Urinary bladder (tissue), 3 donors: ENCODE measurements at regions not wholly inside any gene's neighbourhood (a gene's known extent, or its start where the extent isn't known, plus 50 kb on each side); places are given as distances from the start of the nearest gene placed in this dataset.

Experiments
- DNase-seq: peaks from one replicate; pipeline ENCODE4 v3.0.0-alpha.2; 2015; ENCODE audit errors: extremely low spot score
- H3K27ac ChIP-seq: one replicate; pipeline ENCODE4 v1.5.1; 2013; ENCODE audit warnings: low read depth, mild to moderate bottlenecking, moderate library complexity
- H3K36me3 ChIP-seq: one replicate; pipeline ENCODE4 v1.6.1; 2013; ENCODE audit warnings: mild to moderate bottlenecking, moderate library complexity; ENCODE audit not compliant: insufficient read depth
- H3K4me1 ChIP-seq: one replicate; pipeline ENCODE4 v1.6.1; 2013; ENCODE audit warnings: mild to moderate bottlenecking, moderate library complexity; ENCODE audit not compliant: insufficient read depth
- H3K4me3 ChIP-seq: one replicate; pipeline ENCODE4 v1.5.1; 2013; ENCODE audit warnings: low read depth, low read length
- WGBS: extraction: QIAGEN DNeasy Blood & Tissue Kit; methylation state at CpG from one replicate; pipeline ENCODE4 v1.1.7; 2013; 5-methylcytosine and 5-hydroxymethylcytosine counted together
- donor health status: healthy with polysubstance abuse.
- donor health status: healthy.

GRCh38 chr5:8493176-8493575, 624.2 kb downstream of the MTRR start:
- Histone ChIP-seq H3K4me1 (no peaks in the 10 kb centered on the region), H3K27ac (no peak overlapping the region), H3K4me3 (no peak overlapping the region), H3K36me3 (no peaks in the 10 kb centered on the region)
- no peak for DNase-seq

DNA sequence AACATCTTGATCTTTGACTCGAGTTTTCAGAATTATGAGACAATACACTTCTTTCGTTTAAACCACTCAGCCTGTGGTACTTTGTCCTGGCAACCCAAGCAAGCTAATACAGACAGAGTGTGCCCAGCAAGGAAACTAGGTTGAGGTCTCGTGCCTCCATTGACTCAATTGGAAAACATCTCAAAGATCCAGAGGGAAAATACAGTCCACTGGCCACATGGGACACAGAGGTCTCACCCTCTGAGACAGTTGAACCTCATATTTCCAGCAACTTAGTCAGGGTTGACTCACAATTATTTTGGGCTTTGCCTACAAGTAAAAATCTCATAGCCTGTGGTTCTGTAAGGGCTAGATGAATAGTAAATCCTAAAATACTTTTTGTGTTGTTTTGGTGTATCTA, 631.5 kb downstream of the MTRR start:
- H3K4me3 ChIP-seq = no peak overlapping the region
- no peaks in the 10 kb centered on the region for H3K4me1 ChIP-seq
- WGBS = 86% methylated on average over 3 of the region's 3 CpGs
- no peaks in the 10 kb centered on the region for H3K36me3 ChIP-seq
- no peak for DNase-seq
- no peak overlapping the region for H3K27ac ChIP-seq

GRCh38 chr5:8505196-8505595, 636.2 kb downstream of the MTRR start:
- DNase-seq = no peak
- 80% methylated on average over 4 of the region's 4 CpGs for WGBS
- H3K4me1 ChIP-seq = no peaks in the 10 kb centered on the region
- no peak overlapping the region for H3K4me3 ChIP-seq
- no peaks in the 10 kb centered on the region for H3K36me3 ChIP-seq
- H3K27ac ChIP-seq = no peak overlapping the region

DNA sequence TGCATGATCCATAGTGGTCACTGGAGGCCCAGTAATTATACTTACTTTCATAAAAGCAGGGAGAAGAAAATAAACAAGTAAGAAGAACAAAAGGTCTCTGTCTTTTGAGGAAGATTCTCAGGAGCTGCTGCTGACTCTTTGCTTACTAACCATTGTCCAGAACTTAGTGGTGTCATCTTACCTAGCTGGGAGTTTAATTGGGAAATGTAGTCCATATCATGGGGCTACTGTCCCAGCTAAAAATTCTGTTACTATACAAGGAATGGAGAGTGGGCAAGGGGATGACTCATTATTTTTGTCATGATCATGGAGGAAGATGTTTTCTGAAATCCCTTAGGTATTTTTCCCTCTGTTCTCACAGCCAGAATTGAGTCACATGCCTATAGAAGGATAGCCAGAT, 639.3 kb downstream of the MTRR start:
- Histone ChIP-seq H3K36me3 (no peaks in the 10 kb centered on the region), H3K27ac (no peak overlapping the region), H3K4me3 (no peak overlapping the region), H3K4me1 (no peaks in the 10 kb centered on the region)
- DNase-seq = no peak

GRCh38 chr5:8516356-8516755, 647.4 kb downstream of the MTRR start:
- no peak overlapping the region for H3K4me3 ChIP-seq
- H3K36me3 ChIP-seq = no peaks in the 10 kb centered on the region
- H3K4me1 ChIP-seq = no peaks in the 10 kb centered on the region
- no peak for DNase-seq
- no peak overlapping the region for H3K27ac ChIP-seq
- 87% methylated on average over 4 of the region's 4 CpGs for WGBS

DNA sequence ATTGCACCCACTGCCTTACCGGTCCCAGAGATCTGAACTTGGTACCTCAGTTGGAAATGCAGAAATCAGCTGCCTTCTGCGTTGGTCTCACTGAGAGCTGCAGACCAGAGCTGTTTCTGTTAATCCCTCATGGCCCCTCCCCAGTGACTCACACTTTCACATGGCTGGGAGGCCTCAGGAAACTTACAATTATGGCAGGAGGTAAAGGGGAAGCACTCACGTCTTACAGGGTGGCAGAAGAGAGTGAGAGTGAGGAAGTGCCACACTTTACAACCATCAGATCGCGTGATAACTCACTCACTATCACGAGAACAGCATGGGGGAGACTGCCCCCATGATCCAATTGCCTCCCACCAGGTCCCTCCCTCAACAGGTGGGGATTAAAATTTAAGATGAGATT, 648.5 kb downstream of the MTRR start:
- no peak for DNase-seq
- 71% methylated on average over 6 of the region's 6 CpGs for WGBS
- H3K36me3 ChIP-seq = no peaks in the 10 kb centered on the region
- no peak overlapping the region for H3K27ac ChIP-seq
- H3K4me1 ChIP-seq = no peaks in the 10 kb centered on the region
- no peak overlapping the region for H3K4me3 ChIP-seq

DNA sequence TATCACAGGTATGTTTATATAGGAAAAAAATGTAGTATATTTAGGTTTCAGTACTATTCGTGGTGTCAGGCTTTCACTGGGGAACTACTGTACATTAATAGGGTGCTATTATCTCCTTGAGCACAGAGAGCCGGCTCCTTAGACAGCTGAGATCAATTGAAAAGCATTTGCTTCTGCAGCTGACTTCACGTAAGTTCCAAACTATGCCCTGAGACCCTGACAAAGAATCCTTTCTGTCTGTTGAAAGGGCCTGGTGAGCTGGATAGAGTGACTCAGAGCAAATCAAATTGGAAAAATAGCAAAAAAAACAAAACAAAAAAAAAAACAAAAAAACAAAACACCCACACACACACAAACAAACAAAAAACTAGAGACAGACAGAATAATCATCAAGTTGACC, 652.0 kb downstream of the MTRR start:
- WGBS = 74% methylated on average over 3 of the region's 3 CpGs

DNA sequence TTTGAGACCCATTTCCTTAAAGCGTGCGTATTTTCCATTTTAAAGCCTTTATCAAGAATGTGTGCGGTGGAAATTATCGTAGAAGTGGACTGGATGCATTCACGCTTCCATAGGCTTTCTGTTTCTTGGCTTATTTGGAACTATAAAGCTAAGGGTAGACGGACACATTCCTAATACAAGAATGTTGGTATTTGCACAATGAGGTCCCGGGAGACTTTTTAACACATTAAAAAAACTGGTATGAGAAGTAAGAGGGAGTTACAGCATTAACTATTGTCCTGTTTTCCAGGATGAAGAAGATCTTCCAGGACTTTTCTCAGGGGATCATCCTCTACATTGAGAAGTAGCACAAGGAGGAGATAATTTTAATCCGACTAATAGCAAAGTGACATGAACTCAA, 653.0 kb downstream of the MTRR start:
- H3K27ac ChIP-seq = no peak overlapping the region
- 88% methylated on average over 8 of the region's 8 CpGs for WGBS
- H3K4me1 ChIP-seq = no peaks in the 10 kb centered on the region
- H3K4me3 ChIP-seq = no peak overlapping the region
- H3K36me3 ChIP-seq = no peaks in the 10 kb centered on the region
- no peak for DNase-seq

More for the DNA sequence above, 652.0 kb downstream of the MTRR start:
- Histone ChIP-seq H3K4me3 (no peak overlapping the region), H3K36me3 (no peaks in the 10 kb centered on the region), H3K4me1 (no peaks in the 10 kb centered on the region), H3K27ac (no peak overlapping the region)
- no peak for DNase-seq

- WGBS = 46% methylated on average over 3 of the region's 3 CpGs
- DNase-seq = no peak
- H3K4me3 ChIP-seq = no peak overlapping the region
- H3K36me3 ChIP-seq = no peaks in the 10 kb centered on the region
- no peak overlapping the region for H3K27ac ChIP-seq
- no peaks in the 10 kb centered on the region for H3K4me1 ChIP-seq
These were observed 653.7 kb downstream of the MTRR start for GRCh38 chr5:8522646-8523045.

DNA sequence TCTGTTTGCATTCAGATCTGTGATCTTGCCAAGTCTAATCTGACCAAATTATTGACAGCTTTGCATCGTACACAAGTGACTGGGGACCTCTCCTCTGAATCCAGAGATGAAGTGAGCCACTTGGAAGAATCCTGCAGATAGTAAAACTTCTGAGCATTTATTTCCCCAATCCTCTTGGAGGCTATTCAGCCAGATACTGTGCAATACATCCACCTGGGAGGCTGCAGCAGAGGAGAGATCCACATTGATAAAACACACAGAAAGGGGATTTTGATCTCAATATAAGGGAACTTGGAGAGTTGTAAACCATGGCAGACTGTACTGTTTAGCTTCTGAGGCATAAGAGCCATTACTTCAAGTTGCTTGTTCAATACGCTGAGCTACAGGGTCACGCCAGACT, 654.6 kb downstream of the MTRR start:
- no peaks in the 10 kb centered on the region for H3K4me1 ChIP-seq
- 58% methylated on average over 3 of the region's 3 CpGs for WGBS
- no peak for DNase-seq
- no peaks in the 10 kb centered on the region for H3K36me3 ChIP-seq
- no peak overlapping the region for H3K27ac ChIP-seq
- no peak overlapping the region for H3K4me3 ChIP-seq

DNA sequence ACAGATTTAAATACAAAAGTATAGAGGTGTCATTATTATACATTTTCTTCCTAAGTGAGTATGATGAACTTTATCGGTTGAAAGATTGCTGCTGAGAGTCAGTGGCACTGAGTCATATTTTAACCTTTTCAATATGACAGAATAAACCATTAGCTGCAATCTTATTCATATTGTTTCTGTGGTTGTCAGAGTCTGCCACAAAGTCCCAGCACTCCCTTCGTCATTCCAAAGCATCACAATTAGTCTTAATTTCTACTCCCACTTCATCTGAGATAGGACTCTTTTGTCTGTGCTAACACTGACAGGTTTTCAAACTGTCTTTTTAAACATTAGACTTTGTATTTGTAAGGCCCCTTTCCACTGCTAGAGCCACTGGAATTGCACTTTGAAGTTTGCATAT, 656.9 kb downstream of the MTRR start:
- 92% methylated on average over 2 of the region's 2 CpGs for WGBS
- no peak for DNase-seq
- H3K27ac ChIP-seq = no peak overlapping the region

GRCh38 chr5:8528106-8528505, 659.2 kb downstream of the MTRR start:
- Histone ChIP-seq H3K4me1 (no peaks in the 10 kb centered on the region), H3K27ac (no peak overlapping the region), H3K4me3 (no peak overlapping the region), H3K36me3 (no peaks in the 10 kb centered on the region)
- DNase-seq = no peak
- 41% methylated on average over 4 of the region's 4 CpGs for WGBS

More for the DNA sequence above, 656.9 kb downstream of the MTRR start:
- no peaks in the 10 kb centered on the region for H3K4me1 ChIP-seq
- H3K36me3 ChIP-seq = no peaks in the 10 kb centered on the region
- H3K4me3 ChIP-seq = no peak overlapping the region

DNA sequence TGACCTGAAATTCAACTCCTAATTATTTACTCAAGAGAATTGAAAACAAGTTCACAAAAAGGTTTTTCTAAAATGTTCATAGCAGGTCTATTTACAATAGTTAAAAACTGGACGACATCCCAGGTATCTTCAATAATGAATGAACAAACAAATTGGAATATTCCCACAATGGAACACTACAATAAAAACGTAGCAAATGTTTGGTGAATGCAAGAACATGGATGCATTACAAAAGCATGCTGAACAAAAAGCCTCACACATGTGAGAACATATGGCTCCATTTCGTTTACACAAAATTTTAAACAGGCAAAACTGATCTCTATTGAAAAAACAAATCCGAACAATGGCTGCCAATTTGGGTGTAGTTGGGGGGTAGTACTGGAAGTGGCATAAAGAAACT, 669.9 kb downstream of the MTRR start:
- no peak for DNase-seq
- Histone ChIP-seq H3K27ac (no peak overlapping the region), H3K4me3 (no peak overlapping the region), H3K4me1 (no peaks in the 10 kb centered on the region), H3K36me3 (no peaks in the 10 kb centered on the region)
- 58% methylated on average over 4 of the region's 4 CpGs for WGBS

DNA sequence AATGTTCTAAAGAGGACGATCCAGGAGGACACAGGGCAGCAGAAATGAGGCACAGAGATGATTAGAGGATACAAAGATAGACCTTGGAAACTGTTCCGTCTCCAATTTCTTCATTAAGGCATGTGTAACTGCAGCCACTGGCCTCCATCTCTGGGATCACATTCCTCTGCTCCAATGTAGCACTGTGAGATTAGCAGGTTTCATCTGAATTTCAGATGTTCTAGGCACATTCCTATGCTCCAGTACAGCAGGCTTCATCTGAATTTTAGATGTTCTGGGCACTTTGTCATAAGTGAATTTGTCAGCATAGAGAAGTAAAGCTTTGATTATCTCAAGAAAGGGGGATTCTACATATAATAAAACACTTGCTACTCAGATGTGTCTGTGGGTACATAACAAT, 671.4 kb downstream of the MTRR start:
- no peaks in the 10 kb centered on the region for H3K4me1 ChIP-seq
- H3K27ac ChIP-seq = no peak overlapping the region
- no peak overlapping the region for H3K4me3 ChIP-seq
- no peak for DNase-seq
- no peaks in the 10 kb centered on the region for H3K36me3 ChIP-seq
- WGBS = 83% methylated on average over 2 of the region's 2 CpGs

GRCh38 chr5:8550921-8551320, 682.0 kb downstream of the MTRR start:
- 76% methylated on average over 4 of the region's 4 CpGs for WGBS
- DNase-seq = no peak
- no peak overlapping the region for H3K27ac ChIP-seq
- no peaks in the 10 kb centered on the region for H3K36me3 ChIP-seq
- no peak overlapping the region for H3K4me3 ChIP-seq
- no peaks in the 10 kb centered on the region for H3K4me1 ChIP-seq
